Astrocyte of the spinal cord (primary cell): ENCODE measurements at regions not wholly inside any gene's neighbourhood (a gene's known extent, or its start where the extent isn't known, plus 50 kb on each side); places are given as distances from the start of the nearest gene placed in this dataset.

ENCODE experiments used
- DNase-seq: peaks from one replicate; pipeline ENCODE4 v3.0.0; 2011; ENCODE audit warnings: low read depth, low spot score
- H3K4me3 ChIP-seq: 2 replicates; pipeline ENCODE4 v1.5.1; 2011; ENCODE audit warnings: low read depth, mild to moderate bottlenecking, low read length, moderate library complexity
- CTCF ChIP-seq: IDR thresholded peaks from 2 replicates; pipeline ENCODE4 v1.5.1; 2012; ENCODE audit warnings: low read depth, mild to moderate bottlenecking, low read length, inconsistent platforms
- in situ Hi-C: cut with HindIII; loops from 2 replicates; pipeline ENCODE4 v1.10.0; 2017; ENCODE audit warnings: low sequenced_read_pairs

GRCh38 chr12:16437926-16438325 lies 90.5 kb downstream of the MGST1 start:
- in situ Hi-C loops, result no loop called here
- TF ChIP-seq CTCF, result no peak
- no peak overlapping the region for H3K4me3 ChIP-seq
- no peak for DNase-seq

GRCh38 chr12:16449459-16449858 lies 102.0 kb downstream of the MGST1 start:
- in situ Hi-C loops, result no loop called here
- DNase-seq, result no peak

GRCh38 chr12:16453319-16453718 lies 105.9 kb downstream of the MGST1 start:
- no peak for TF ChIP-seq CTCF
- H3K4me3 ChIP-seq, result no peak overlapping the region
- in situ Hi-C loops, result no loop called here
- no peak for DNase-seq

More at GRCh38 chr12:16449459-16449858, 102.0 kb downstream of the MGST1 start:
- TF ChIP-seq CTCF, result no peak
- H3K4me3 ChIP-seq, result no peak overlapping the region

- DNase-seq, result peak; percentile 7
- TF ChIP-seq CTCF, result no peak
- H3K4me3 ChIP-seq, result no peak overlapping the region
- in situ Hi-C loops, result no loop called here
These were observed 107.0 kb downstream of the MGST1 start for GRCh38 chr12:16454481-16454880.

- H3K4me3 ChIP-seq, result no peak overlapping the region
- TF ChIP-seq CTCF, result no peak
- no peak for DNase-seq
- in situ Hi-C loops, result no loop called here
These were observed 111.2 kb downstream of the MGST1 start for GRCh38 chr12:16458521-16459078.

GRCh38 chr12:16467272-16467671 lies 119.8 kb downstream of the MGST1 start:
- no peak for TF ChIP-seq CTCF
- in situ Hi-C loops, result no loop called here
- H3K4me3 ChIP-seq, result no peak overlapping the region
- no peak for DNase-seq

- TF ChIP-seq CTCF, result no peak
- in situ Hi-C loops, result no loop called here
- DNase-seq, result no peak
- no peak overlapping the region for H3K4me3 ChIP-seq
These were observed 125.2 kb downstream of the MGST1 start for GRCh38 chr12:16472631-16473030.
